SIG-M5 (cell line): ENCODE measurements at regions not wholly inside any gene's neighbourhood (a gene's known extent, or its start where the extent isn't known, plus 50 kb on each side); places are given as distances from the start of the nearest gene placed in this dataset.

Source experiments
- DNase-seq: peaks from one replicate; lab custom pipeline; 2025; lab: John Stamatoyannopoulos, UW

DNA sequence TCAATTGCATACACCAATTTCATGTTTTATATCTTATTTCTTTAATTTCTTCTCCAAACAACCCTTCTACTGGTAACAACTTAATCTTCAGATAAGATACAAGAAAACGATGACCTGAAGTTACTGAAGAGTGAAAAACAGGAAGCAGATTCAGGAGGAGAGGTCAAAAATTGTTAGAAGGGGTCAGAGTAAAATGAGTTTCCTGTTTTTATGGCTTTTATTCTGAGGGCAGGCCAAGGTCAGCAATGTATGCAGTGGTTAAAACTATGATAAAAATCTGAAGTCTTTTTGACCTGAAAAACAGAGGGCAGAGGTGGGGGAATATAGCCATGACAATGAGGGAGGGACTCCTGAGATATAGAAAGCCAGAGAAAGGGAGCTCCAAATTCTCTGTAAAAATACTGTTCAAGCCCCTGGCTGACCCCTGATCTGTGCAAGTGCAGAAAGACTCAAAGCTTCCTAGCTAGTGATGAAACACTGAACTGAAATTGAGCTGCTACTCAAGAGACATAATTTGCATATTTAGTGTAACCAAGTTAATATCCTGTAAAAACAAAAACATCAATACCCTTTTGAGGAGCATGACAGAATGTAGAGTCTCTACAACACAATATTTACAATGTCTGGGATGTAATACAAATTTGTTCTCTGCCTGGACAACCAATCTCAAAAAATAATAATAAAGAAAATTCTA is 514.3 kb upstream of the SEL1L start:
- DNase-seq = no peak

DNA sequence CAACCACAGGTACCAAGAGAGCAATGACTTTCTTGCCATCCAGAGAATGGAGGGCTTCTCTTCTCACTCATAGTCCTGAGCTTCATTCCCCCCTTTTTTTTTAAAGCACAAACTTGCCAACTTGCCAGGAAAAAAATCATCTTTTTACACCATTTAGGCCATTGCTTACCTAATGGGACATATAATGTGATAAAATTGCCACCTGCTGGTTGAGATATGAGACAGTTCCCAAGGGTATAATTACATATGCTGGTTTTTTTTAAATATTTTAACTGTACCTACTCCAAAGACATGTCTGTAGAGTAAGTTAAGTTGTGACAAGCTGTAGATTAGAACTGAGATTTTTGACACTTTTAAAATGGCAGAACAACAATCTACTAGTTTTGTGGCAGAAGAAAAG is 519.1 kb upstream of the SEL1L start:
- no peak for DNase-seq

DNA sequence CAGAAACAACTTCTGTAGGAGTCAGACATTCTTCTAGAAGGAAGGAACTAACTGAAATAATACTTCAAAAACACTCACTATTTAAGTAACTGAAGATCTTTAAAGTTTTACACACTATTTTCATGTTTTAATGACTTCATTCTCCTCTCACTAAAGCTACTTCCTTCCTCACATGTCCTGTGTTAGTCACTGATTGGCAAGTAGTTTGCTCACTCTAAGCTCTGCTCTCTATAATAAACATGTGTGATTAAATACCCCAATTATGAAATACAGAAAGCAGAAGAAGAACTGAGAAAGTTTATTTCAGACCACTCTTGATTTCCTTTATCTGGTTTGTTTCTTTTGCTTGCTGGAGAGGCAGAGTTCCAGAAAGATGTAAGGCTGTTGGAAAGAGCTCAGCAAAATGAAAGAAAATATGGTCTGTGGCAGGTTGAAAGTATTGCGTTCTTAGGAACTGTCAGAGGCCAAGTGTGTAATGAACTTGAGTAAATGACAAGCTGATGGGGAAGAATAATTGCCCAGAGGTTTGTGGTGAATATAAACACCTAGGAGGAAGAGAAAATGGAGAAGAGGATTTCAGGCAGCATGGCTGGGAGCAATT is 522.0 kb upstream of the SEL1L start:
- DNase-seq = peak; percentile 45

- no peak for DNase-seq
Measured at GRCh38 chr14:82060219-82060618, 526.6 kb upstream of the SEL1L start.

DNA sequence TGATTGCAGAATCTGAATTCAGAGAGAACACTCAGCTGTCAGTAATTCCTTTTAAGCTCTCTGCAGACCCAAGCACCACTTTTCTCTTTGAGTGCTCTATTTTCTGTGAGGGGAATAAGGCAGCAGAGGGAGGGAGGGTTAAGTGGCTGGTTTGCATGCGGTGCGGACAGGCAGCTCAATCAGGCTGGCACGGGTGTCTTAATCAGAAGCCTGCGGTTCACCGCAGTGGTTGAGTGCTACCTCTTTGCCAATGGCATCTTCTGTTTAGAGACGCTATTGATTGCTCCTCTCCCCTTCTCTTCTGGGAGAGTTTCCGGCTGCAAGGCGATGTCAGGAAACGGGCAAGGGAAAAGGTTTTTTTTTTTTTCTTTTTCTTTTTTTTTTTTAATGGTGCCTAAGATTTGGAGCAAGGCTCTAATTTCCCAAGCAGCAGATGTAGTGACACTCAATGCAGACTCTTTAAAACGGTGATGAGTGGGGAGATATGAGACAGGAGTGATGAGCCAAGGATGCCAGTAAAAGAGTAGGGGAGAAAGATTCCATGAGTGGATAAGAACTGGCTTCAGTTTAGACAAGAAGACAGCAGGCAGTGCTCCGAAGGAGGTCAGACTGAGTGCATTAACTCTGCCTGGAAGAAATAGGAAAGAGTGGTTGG is 533.7 kb upstream of the SEL1L start:
- DNase-seq = no peak

GRCh38 chr14:82070040-82070439 is 536.4 kb upstream of the SEL1L start:
- DNase-seq = no peak

DNA sequence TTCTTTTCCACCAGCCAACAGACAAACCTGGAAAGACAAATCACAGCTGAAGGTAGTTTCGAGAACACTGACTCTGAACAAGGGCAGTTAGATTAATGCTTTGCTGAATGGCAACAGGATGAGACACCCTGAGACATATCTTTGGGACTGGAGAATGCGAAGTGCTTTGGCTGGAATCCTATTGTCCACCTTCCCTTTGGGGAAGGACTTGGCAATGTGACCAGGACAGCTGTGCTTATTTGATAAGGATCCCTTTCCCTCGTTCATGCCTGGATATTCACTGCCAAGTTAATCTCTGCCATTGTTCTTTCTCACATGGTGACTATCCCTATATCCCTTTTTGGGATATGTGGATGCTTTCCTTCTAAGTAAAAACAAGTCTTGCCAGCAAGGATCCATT is 537.1 kb upstream of the SEL1L start:
- no peak for DNase-seq

GRCh38 chr14:82073547-82073946 is 539.9 kb upstream of the SEL1L start:
- DNase-seq = no peak

- no peak for DNase-seq
Measured at GRCh38 chr14:82075566-82075965, 541.9 kb upstream of the SEL1L start.

- no peak for DNase-seq
Measured at GRCh38 chr14:82079553-82079952, 545.9 kb upstream of the SEL1L start.

GRCh38 chr14:82080370-82080769 is 546.7 kb upstream of the SEL1L start:
- no peak for DNase-seq

- DNase-seq = no peak
Measured at GRCh38 chr14:82084813-82085212, 551.2 kb upstream of the SEL1L start.

- no peak for DNase-seq
Measured at GRCh38 chr14:82091097-82091496, 557.4 kb upstream of the SEL1L start.

DNA sequence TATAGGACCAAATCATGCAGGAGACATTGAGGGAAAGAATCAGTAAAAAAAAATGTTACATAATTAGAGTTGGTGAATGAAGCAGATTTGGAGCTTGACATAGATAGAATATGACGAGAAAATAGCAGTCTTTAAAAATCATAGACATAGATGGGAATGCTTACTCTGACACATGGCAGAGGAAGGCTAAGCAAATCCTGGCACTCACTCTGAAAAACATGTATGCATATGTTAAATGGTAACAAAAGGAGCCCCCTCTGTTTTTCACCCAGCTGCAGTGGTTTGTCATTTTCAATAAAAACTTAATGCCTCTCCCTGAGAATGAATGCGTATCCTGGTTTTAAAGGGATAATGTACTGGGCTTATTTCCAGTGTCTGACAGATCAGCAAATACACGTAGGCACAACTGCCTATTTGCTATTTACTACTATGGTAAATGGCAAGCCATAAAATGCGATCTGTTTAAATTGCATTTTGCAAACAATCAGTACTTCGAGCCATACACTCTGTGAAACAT is 561.2 kb upstream of the SEL1L start:
- DNase-seq = no peak

DNA sequence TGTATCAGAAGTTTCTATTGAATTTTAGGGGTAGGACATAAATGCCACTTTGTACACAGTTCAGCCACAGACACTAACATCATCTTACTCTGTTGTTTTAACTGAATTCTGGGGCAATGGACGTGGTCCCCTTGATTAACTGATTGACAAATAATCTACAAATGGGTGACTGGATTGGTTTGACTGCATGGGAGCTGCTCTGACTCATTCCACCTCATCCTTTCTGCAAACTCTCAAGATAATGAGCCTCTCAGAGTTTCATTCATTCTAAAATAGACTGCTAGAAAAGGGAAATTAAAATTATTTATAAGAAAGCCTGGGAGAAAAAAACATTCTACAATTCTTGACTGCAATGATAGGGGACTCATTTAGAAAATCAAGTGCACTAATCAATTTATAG is 570.4 kb upstream of the SEL1L start:
- DNase-seq = no peak

GRCh38 chr14:82112210-82112839 is 578.7 kb upstream of the SEL1L start:
- no peak for DNase-seq

- no peak for DNase-seq
Measured at GRCh38 chr14:82113007-82113406, 579.4 kb upstream of the SEL1L start.

- DNase-seq = no peak
Measured at GRCh38 chr14:82113710-82114109, 580.1 kb upstream of the SEL1L start.

DNA sequence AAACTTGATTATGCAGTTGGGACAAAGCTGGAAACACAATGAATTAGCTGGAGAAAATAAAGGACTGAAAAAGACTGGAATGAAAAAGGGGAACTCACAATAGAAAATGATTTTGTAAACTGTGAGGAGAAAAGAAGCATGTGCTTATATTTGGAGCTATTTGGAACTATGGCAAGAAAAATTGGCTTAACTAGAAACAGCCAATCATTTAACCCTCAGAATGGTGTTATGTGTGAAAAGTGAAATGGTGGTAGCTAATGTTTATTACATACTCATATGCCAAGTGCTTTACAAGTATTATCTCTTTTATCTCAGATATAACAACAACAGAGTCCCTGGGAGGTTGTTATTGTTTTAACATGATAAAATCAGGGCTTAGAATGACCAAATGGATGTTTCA is 583.1 kb upstream of the SEL1L start:
- no peak for DNase-seq

DNA sequence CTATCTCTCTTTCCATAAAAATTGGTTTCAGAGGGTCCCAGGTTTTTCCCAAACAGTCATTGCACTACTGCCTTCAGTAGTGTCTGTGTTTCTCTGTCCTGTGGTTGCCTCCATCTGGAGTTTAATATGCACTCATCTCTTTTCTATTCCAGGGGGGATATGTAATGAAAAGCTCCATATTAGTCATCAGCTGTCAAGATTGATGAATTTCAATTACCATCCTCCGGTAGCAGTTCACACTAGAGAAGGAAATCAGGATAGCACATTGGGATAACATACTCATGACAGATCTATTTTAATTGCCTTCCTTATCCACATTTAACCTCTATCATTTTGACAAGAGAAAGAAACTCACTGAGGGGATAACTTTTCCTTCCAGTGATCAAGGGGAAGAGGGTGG is 589.0 kb upstream of the SEL1L start:
- DNase-seq = no peak

- no peak for DNase-seq
Measured at GRCh38 chr14:82124511-82124910, 590.9 kb upstream of the SEL1L start.

DNA sequence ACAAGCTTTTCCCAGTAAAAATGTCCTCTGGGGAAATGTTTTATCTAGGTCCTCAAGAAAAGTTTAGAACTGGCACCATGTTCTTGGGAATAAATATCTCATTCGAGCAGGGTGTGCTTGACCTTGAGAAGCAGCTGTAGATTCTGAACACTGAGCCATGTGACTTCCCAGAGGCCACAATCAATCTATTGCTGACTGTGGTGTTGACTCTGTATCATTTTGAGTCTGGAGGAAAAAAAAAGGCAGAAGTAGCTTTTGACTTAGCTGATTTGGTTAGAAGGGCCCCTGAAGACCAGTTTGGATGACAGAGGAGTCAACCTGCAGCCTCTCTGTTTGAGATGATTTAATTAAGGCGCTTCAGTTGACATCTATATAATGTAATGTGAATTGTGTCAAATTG is 592.4 kb upstream of the SEL1L start:
- no peak for DNase-seq

- DNase-seq = no peak
Measured at GRCh38 chr14:82134411-82134810, 600.8 kb upstream of the SEL1L start.
